Muscle of back (tissue), 3 donors: ENCODE measurements at regions not wholly inside any gene's neighbourhood (a gene's known extent, or its start where the extent isn't known, plus 50 kb on each side); places are given as distances from the start of the nearest gene placed in this dataset.
"Not testable (repeated sequence)": the region's sequence is repeated elsewhere in the genome, so short reads cannot be mapped to it uniquely, and the experiment has no call there.

Experiments used
- DNase-seq, 3 donors: peaks; one replicate each; pipeline versions ENCODE4 v3.0.0 to v3.0.0-alpha.2; 2013

DNA sequence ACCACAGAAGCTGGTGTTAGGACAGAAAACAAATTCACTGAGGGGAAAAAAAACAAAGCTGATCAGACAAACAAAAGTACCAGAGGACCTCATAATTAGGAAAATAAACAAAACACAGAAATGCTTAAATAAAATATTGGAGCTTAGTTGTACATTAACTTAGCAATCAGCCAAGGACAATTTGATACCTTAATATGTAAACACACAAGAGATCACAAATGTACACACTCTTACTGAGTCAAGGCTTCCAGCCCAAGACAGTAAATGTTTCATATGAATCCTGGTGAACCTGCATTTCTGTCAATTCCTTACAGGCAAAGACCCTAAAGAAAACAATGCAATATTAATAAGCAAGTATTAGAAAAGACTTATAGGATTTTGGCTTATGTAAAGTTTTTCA lies 62.0 kb upstream of the SPTLC3 start:
- DNase-seq, result no peak

GRCh38 chr20:12947691-12948090 lies 61.1 kb upstream of the SPTLC3 start:
- DNase-seq, result no peak

- DNase-seq, result no peak
Observed at GRCh38 chr20:12949429-12949980, 59.3 kb upstream of the SPTLC3 start.

DNA sequence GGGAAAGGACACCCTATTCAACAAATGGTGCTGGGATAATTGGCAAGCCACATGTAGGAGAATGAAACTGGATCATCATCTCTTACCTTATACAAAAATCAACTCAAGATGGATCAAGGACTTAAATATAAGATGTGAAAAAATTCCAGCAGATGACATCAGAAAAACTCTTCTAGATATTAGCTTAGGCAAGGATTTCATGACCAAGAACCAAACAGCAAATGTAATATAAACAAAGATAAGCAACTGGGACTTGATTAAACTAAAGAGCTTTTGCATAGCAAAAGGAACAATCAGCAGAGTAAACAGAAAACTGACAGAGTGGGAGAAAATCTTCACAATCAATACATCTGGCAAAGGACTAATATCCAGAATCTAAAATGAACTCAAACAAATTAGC lies 54.5 kb upstream of the SPTLC3 start:
- DNase-seq, result not testable (repeated sequence)

- DNase-seq, result no peak
Observed at GRCh38 chr20:12955611-12956010, 53.2 kb upstream of the SPTLC3 start.

GRCh38 chr20:12956303-12956702 lies 52.5 kb upstream of the SPTLC3 start:
- DNase-seq, result no peak

DNA sequence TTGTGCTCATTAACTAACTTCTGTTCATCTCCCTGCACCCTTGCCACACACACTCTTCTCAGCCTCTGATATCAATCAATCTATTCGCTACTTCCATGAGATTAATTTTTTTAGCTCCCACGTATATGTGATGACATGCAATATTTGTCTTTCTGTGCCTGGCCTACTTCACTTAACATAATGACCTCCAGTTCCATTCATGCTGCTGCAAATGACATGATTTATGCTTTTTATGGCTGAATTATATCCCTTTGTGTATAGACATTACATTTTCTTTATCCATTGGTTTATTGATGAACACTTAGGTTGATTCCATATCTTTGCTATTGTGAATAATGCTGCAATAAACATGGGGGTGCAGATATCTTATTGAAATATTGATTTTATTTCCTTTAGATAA lies 50.8 kb upstream of the SPTLC3 start:
- DNase-seq, result no peak
